ENCODE measurements at regions not wholly inside any gene's neighbourhood (a gene's known extent, or its start where the extent isn't known, plus 50 kb on each side); places are given as distances from the start of the nearest gene placed in this dataset.

DNA sequence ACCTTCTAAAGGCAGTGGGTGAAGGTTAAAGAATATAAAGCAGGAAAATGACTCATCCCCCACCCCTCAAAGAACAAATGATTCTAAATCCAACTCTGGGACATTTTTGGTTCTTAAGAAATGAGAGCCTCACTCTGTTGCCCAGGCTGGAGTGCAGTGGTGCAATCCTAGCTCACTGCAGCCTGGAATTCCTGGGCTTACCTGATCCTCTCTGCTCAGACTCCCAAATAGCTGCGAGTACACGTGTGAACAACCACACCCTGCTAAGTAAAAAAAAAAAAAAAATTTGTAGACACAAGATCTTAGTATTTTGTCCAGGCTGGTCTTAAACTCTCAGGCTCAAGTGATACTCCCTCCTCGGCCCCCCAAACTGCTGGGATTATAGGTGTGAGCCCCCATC, 298.8 kb upstream of the MAF start:
- Mint-ChIP-seq H3K27ac (ENCODE audit: unreplicated experiment) (no peak overlapping the region), H3K9me3 (ENCODE audit: unreplicated experiment) (no peaks in the 10 kb centered on the region), H3K36me3 (ENCODE audit: unreplicated experiment) (no peaks in the 10 kb centered on the region), H3K4me3 (ENCODE audit: unreplicated experiment) (no peak overlapping the region), H3K27me3 (ENCODE audit: unreplicated experiment) (no peaks in the 10 kb centered on the region), H3K4me1 (ENCODE audit: unreplicated experiment) (peaks cover 50% of the 10 kb centered on the region)
- no peak for DNase-seq (ENCODE audit: extremely low spot score, unreplicated experiment)
- TF ChIP-seq, protein P1, sequence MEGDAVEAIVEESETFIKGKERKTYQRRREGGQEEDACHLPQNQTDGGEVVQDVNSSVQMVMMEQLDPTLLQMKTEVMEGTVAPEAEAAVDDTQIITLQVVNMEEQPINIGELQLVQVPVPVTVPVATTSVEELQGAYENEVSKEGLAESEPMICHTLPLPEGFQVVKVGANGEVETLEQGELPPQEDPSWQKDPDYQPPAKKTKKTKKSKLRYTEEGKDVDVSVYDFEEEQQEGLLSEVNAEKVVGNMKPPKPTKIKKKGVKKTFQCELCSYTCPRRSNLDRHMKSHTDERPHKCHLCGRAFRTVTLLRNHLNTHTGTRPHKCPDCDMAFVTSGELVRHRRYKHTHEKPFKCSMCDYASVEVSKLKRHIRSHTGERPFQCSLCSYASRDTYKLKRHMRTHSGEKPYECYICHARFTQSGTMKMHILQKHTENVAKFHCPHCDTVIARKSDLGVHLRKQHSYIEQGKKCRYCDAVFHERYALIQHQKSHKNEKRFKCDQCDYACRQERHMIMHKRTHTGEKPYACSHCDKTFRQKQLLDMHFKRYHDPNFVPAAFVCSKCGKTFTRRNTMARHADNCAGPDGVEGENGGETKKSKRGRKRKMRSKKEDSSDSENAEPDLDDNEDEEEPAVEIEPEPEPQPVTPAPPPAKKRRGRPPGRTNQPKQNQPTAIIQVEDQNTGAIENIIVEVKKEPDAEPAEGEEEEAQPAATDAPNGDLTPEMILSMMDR (IDR thresholded peaks at IDR 0.05), result no peak

DNA sequence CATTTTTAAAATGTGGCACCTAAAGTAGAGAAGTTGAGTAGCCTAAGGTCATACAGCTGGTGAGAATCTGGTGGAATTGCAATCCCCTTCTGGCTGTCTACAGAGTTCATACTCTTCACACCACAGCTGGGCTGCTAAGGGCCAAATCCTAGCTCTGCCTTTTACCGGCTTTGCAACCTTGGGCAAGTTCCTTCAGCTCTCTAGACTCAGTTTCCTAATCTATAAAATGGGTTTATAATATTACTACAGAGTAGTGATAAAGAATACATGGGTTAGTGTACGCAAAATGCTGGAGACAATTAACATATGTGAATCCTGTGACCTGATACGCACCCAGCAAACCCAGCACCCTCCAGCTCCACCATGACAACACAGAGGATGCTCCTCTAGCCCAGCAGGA, 298.2 kb upstream of the MAF start:
- no peaks in the 10 kb centered on the region for H3K36me3 Mint-ChIP-seq (ENCODE audit: unreplicated experiment)
- TF ChIP-seq, protein P1 (IDR thresholded peaks at IDR 0.05), result no peak
- peaks cover 50% of the 10 kb centered on the region for H3K4me1 Mint-ChIP-seq (ENCODE audit: unreplicated experiment)
- H3K4me3 Mint-ChIP-seq (ENCODE audit: unreplicated experiment), result no peak overlapping the region
- H3K27me3 Mint-ChIP-seq (ENCODE audit: unreplicated experiment), result no peaks in the 10 kb centered on the region
- DNase-seq (ENCODE audit: extremely low spot score, unreplicated experiment), result no peak
- H3K27ac Mint-ChIP-seq (ENCODE audit: unreplicated experiment), result no peak overlapping the region
- H3K9me3 Mint-ChIP-seq (ENCODE audit: unreplicated experiment), result no peaks in the 10 kb centered on the region

DNA sequence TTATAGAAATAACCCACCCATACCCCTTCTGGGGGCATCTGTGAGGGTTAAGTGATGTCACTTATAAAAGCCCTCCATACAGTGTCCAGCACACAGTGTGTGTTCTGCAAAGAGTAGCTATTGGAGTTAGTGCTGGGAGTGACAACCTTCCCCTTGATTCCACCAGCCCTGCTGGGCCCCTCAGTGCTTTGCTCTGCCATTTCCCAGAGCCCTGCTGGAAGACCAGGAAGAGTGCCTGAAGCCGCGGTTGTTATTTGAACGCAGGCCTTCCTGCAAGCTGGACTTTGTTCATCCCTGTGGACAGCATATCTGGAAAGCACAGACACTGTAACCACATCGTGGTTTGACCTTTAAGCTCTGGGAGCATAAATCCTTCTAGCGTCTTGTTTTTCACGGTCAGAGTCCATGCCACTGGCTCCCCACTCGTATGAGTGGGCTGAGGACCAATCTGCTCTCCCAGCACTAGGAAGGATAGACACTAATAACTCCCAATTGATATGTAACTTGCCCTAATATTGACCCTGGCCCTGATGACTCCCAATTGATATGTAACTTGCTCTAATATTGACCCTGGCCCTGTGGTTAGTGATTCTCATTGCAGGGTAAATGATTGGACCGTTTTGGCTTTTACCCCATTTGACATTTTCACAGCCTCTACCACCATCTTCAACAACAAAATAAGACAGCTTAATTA, 297.1 kb upstream of the MAF start:
- H3K27me3 Mint-ChIP-seq (ENCODE audit: unreplicated experiment), result no peaks in the 10 kb centered on the region
- H3K4me3 Mint-ChIP-seq (ENCODE audit: unreplicated experiment), result no peak overlapping the region
- TF ChIP-seq, protein P1 (IDR thresholded peaks at IDR 0.05), result no peak
- no peaks in the 10 kb centered on the region for H3K36me3 Mint-ChIP-seq (ENCODE audit: unreplicated experiment)
- no peaks in the 10 kb centered on the region for H3K9me3 Mint-ChIP-seq (ENCODE audit: unreplicated experiment)
- DNase-seq (ENCODE audit: extremely low spot score, unreplicated experiment), result no peak
- H3K4me1 Mint-ChIP-seq (ENCODE audit: unreplicated experiment), result peaks cover 40% of the 10 kb centered on the region
- H3K27ac Mint-ChIP-seq (ENCODE audit: unreplicated experiment), result peak overlapping the region; percentile 5

DNA sequence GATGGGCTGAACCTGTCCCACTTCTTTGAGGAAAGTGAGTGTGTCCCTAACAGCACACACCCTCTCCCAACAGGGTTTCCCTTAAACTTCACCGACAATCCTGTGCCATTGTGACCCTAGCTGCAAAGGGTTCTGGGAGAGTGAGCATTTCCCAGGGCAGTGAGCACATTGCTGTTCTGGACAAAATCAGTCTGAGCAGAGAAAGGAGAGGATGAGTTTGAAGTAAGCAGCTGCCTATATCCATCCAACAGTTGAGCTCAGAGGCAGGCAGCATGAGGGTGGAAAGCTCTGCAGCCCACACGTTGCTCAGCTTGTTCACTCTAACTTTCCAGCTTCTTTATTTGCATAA, 296.5 kb upstream of the MAF start:
- H3K27ac Mint-ChIP-seq (ENCODE audit: unreplicated experiment), result no peak overlapping the region
- no peak overlapping the region for H3K4me3 Mint-ChIP-seq (ENCODE audit: unreplicated experiment)
- H3K4me1 Mint-ChIP-seq (ENCODE audit: unreplicated experiment), result peaks cover 35% of the 10 kb centered on the region
- no peaks in the 10 kb centered on the region for H3K9me3 Mint-ChIP-seq (ENCODE audit: unreplicated experiment)
- TF ChIP-seq, protein P1 (IDR thresholded peaks at IDR 0.05), result no peak
- no peaks in the 10 kb centered on the region for H3K27me3 Mint-ChIP-seq (ENCODE audit: unreplicated experiment)
- DNase-seq (ENCODE audit: extremely low spot score, unreplicated experiment), result no peak
- H3K36me3 Mint-ChIP-seq (ENCODE audit: unreplicated experiment), result no peaks in the 10 kb centered on the region

DNA sequence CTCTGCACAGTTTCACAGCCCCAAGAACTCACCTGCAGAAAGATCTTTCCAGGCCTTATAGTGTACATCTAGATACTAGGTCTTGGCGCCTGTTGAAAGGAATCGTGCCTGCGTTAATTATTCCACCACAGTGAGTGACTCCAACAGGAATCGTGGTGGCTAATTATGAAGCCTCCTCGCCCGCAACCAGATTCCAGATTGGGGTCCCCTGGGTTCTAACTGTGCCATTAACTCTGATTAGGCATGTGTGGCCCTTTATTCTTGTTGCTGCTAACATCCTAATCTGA, 295.3 kb upstream of the MAF start:
- no peak overlapping the region for H3K4me3 Mint-ChIP-seq (ENCODE audit: unreplicated experiment)
- H3K27ac Mint-ChIP-seq (ENCODE audit: unreplicated experiment), result no peak overlapping the region
- H3K36me3 Mint-ChIP-seq (ENCODE audit: unreplicated experiment), result no peaks in the 10 kb centered on the region
- H3K27me3 Mint-ChIP-seq (ENCODE audit: unreplicated experiment), result no peaks in the 10 kb centered on the region
- peaks cover 33% of the 10 kb centered on the region for H3K4me1 Mint-ChIP-seq (ENCODE audit: unreplicated experiment)
- TF ChIP-seq, protein P1 (IDR thresholded peaks at IDR 0.05), result no peak
- DNase-seq (ENCODE audit: extremely low spot score, unreplicated experiment), result no peak
- no peaks in the 10 kb centered on the region for H3K9me3 Mint-ChIP-seq (ENCODE audit: unreplicated experiment)

Measured in osteocyte (in vitro differentiated cells).